ENCODE measurements at regions not wholly inside any gene's neighbourhood (a gene's known extent, or its start where the extent isn't known, plus 50 kb on each side); places are given as distances from the start of the nearest gene placed in this dataset.
"Not testable (repeated sequence)": the region's sequence is repeated elsewhere in the genome, so short reads cannot be mapped to it uniquely, and the experiment has no call there.

DNA sequence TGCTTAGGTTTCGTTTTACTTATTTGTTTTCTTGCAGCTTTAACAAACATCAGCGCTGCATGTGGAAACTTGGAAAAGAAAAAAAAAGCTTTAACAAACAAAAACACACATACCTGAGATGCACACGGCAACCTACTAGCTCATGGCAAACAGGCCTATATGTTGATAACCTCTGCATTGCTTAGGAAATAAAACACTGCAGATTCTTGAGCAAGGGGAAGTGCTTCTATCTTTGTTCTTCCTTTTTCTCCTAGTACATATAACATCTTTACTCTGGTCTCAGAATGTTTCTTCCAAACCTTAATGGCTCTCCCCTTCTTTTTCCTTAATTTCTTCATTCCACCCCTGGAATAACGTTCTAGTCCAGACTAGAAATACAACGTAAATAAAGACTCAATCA is 142.9 kb upstream of the NBPF9 start:
- H3K4me2 ChIP-seq (ENCODE audit: insufficient read depth, low read length); FAIRE-seq; H3K27ac ChIP-seq (ENCODE audit: extremely low read depth, low read depth, low read length); DNase-seq (ENCODE audit: extremely low read depth in 1 of 4, low spot score in 3 of 4); H3K27me3 ChIP-seq (ENCODE audit: control insufficient read depth in 2 of 2, insufficient read depth in 2 of 2, low read length in 2 of 2); H3K9ac ChIP-seq (ENCODE audit: insufficient read depth in 1 of 2, low read depth in 2 of 2, low read length in 2 of 2); H3K36me3 ChIP-seq (ENCODE audit: control insufficient read depth, insufficient read depth, low read length); H4K20me1 ChIP-seq (replicated peaks; ENCODE audit: control insufficient read depth, insufficient read depth, low read length); ATAC-seq; CTCF ChIA-PET (ENCODE audit: low intra/inter-chr PET ratio); H2AFZ ChIP-seq (ENCODE audit: low read depth, low read length); BruUV-seq (replicated peaks); H3K4me1 ChIP-seq (replicated peaks in 1 of 2; ENCODE audit: control insufficient read depth in 2 of 2, insufficient read depth in 2 of 2, low read length in 2 of 2); H3K79me2 ChIP-seq (ENCODE audit: control insufficient read depth, insufficient read depth, low read length); H3K4me3 ChIP-seq; intact Hi-C loops (cut with micrococcal nuclease); POLR2A ChIA-PET; H3K9me1 ChIP-seq (ENCODE audit: control insufficient read depth, insufficient read depth, low read length); in situ Hi-C loops (cut with MboI); H3K9me3 ChIP-seq (replicated peaks; ENCODE audit: control insufficient read depth, insufficient read depth, low read depth, low read length): not testable (repeated sequence)
- WGBS (ENCODE audit: insufficient coverage, low coverage, missing lambda C conversion rate) = no CpG with 5 or more reads among the region's 5 CpGs

DNA sequence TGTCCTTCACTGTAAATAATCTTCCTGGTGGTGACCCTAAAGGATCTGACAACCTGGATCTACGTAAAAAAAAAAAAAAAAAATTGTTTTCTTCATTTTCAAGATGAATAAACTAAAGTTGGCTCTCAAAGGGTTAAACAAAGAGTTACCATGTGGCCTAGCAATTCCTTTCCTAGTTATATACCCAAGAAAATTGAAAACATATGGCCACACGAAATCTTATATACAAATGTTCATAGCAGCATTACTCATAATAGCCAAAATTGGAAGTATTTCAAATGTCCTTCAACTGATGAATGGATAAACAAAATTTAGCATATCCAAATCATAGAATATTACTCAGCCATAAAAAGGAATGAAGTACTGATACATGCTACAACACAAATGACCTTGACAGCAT is 145.3 kb upstream of the NBPF9 start:
- H3K27me3 ChIP-seq (ENCODE audit: control insufficient read depth in 2 of 2, insufficient read depth in 2 of 2, low read length in 2 of 2); H3K36me3 ChIP-seq (ENCODE audit: control insufficient read depth, insufficient read depth, low read length); H3K79me2 ChIP-seq (ENCODE audit: control insufficient read depth, insufficient read depth, low read length); H3K4me1 ChIP-seq (replicated peaks in 1 of 2; ENCODE audit: control insufficient read depth in 2 of 2, insufficient read depth in 2 of 2, low read length in 2 of 2); ATAC-seq; FAIRE-seq; H3K4me3 ChIP-seq; BruUV-seq (replicated peaks); DNase-seq (ENCODE audit: extremely low read depth in 1 of 4, low spot score in 3 of 4); POLR2A ChIA-PET; H3K4me2 ChIP-seq (ENCODE audit: insufficient read depth, low read length); H3K9me1 ChIP-seq (ENCODE audit: control insufficient read depth, insufficient read depth, low read length); H2AFZ ChIP-seq (ENCODE audit: low read depth, low read length); in situ Hi-C loops (cut with MboI); H3K27ac ChIP-seq (ENCODE audit: extremely low read depth, low read depth, low read length); H3K9ac ChIP-seq (ENCODE audit: insufficient read depth in 1 of 2, low read depth in 2 of 2, low read length in 2 of 2); H4K20me1 ChIP-seq (replicated peaks; ENCODE audit: control insufficient read depth, insufficient read depth, low read length); intact Hi-C loops (cut with micrococcal nuclease); CTCF ChIA-PET (ENCODE audit: low intra/inter-chr PET ratio); H3K9me3 ChIP-seq (replicated peaks; ENCODE audit: control insufficient read depth, insufficient read depth, low read depth, low read length): not testable (repeated sequence)
- 86% methylated on average over 1 of the region's 2 CpGs for WGBS (ENCODE audit: insufficient coverage, low coverage, missing lambda C conversion rate)

DNA sequence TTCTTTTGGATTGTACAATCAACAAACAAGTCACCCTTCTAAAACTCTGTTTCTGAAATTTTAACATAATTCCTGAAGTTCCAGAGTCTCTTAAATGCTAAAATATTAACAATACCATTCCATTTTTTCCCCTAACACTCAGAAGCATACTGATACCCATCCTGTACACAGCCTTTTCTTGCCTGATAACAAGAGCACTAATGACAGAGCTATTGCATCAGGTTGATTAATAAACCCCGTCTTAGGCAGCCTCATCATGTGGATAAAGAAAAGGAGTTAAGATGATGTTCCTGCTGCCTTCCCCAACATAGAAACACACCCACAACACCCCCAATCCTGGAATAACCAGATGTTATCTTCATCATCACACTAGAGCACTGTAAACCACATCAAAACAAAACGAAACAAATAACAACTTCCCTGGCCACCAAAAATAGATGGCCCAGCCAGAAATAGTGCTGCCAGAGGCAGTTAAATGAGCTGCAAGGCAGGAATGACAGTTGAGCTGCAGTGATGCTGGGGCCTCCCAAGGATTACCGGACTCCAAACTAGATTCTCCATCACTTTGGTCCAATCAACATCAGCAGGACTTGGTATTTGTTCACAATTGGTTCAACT is 146.6 kb upstream of the NBPF9 start:
- H3K9me3 ChIP-seq (replicated peaks; ENCODE audit: control insufficient read depth, insufficient read depth, low read depth, low read length); FAIRE-seq; intact Hi-C loops (cut with micrococcal nuclease); H3K4me3 ChIP-seq; H3K36me3 ChIP-seq (ENCODE audit: control insufficient read depth, insufficient read depth, low read length); H3K9me1 ChIP-seq (ENCODE audit: control insufficient read depth, insufficient read depth, low read length); CTCF ChIA-PET (ENCODE audit: low intra/inter-chr PET ratio); in situ Hi-C loops (cut with MboI); H3K4me1 ChIP-seq (replicated peaks in 1 of 2; ENCODE audit: control insufficient read depth in 2 of 2, insufficient read depth in 2 of 2, low read length in 2 of 2); DNase-seq (ENCODE audit: extremely low read depth in 1 of 4, low spot score in 3 of 4); H3K27me3 ChIP-seq (ENCODE audit: control insufficient read depth in 2 of 2, insufficient read depth in 2 of 2, low read length in 2 of 2); H4K20me1 ChIP-seq (replicated peaks; ENCODE audit: control insufficient read depth, insufficient read depth, low read length); BruUV-seq (replicated peaks); H3K9ac ChIP-seq (ENCODE audit: insufficient read depth in 1 of 2, low read depth in 2 of 2, low read length in 2 of 2); H3K4me2 ChIP-seq (ENCODE audit: insufficient read depth, low read length); H3K27ac ChIP-seq (ENCODE audit: extremely low read depth, low read depth, low read length); H3K79me2 ChIP-seq (ENCODE audit: control insufficient read depth, insufficient read depth, low read length); H2AFZ ChIP-seq (ENCODE audit: low read depth, low read length); POLR2A ChIA-PET: not testable (repeated sequence)
- peak; percentile 70 for ATAC-seq
- 8% methylated on average over 1 of the region's 3 CpGs for WGBS (ENCODE audit: insufficient coverage, low coverage, missing lambda C conversion rate)

All from K562 (cell line).